NCI-H226 (cell line): ENCODE measurements at regions not wholly inside any gene's neighbourhood (a gene's known extent, or its start where the extent isn't known, plus 50 kb on each side); places are given as distances from the start of the nearest gene placed in this dataset.
"Not testable (repeated sequence)": the region's sequence is repeated elsewhere in the genome, so short reads cannot be mapped to it uniquely, and the experiment has no call there.

Experiments used
- DNase-seq: peaks from one replicate; pipeline ENCODE4 v3.0.0-alpha.2; 2015

DNA sequence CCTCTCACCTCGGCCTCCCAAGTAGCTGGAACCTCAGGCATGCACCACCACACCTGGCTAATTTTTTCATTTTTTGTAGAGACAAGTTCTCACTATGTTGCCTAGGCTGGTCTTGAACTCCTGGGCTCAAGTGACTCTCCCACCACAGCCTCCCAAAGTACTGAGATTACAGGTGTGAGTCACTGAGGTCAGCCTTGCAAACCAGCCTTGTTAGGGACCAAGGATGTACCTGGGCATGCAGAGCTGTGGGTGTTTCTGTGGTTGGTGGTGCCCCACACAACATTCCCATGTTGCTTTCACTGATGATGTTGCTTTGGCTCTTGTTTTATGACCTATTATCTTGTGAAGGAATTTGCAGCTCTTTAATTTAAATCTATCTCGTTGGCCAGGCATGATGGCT lies 54.8 kb downstream of the OTUD1 start:
- no peak for DNase-seq

DNA sequence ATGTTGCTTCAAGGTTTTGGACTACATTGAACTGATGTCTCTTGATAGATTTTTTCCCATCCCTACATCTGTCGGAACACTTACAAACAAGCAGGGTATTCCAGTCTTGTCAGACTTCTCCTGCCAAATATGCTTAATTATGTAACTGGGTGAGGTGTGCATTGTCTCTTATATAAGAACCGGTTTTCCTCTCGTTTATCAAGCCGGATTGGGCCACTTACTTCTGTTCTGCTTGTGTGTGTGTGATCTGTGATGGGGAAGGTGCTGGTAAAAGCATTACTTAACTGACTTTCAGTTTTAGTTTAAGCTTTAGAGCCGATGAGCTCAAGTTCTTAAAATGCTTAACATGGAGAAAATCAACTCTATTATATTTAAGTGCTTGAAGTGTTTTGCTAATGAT lies 57.9 kb downstream of the OTUD1 start:
- no peak for DNase-seq

DNA sequence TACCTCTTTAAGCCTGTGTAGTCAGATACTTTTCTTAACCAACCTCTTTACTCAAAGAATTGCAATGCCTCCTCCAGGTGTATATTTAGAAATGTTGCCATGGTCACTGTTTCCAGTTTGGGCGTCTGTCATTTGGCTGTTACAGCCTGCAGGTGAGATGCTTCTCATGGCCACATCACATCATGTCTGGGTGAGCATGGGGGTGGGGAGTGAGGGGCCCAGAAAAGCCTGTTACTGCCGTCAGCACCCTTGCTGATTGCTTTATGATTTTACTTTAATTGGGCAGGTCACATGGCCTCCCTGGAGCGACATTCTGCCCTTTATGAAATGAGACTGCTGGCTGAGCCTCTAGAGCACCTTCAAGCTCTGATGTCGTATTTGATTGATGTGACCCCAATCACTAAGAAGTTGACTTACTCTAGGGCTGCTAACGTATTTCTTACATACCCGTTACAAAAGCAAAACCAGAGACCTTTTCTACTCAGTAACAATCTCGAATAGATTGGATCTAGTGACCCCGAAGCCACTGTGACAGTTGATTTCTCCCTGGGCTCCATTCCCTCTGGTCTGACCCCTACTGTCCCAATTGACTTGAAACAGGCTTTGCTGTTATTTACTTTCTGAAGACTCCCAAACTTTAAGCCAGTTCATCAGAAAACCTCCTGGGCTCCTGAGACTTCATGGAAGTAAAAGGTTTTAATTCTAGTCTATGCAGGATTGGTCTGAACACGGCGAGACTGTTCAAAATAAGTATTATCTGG lies 60.7 kb downstream of the OTUD1 start:
- DNase-seq = no peak

DNA sequence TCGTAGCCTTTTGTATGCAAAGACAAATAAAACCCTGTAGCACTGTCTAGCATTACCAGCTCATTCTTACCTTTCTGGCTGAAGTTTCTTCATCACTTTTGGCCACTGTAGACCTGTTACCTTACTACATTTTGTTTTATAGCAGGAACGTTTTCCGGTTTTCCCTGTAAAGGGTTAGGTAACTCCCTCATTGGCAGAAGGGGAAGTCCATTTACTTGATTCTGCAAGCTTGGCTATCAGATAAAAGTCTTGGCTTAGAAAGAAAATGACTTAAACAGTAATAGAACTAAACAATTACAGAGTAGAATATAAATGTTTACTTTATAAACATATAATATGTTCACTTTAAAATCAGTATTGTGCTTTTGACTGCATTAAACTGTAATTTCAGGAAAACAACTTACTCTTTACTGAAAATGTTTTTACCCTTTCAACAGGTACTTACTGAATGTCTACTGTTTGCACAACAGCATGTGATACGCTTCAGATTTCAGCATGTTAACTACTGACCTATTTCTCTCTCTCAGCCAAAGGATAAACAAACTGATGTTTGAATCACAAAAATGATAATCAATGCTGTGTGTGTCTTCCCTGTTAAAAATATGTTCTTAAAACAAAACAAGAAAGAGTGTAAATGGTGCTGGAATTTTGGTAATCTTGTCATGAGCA lies 67.1 kb downstream of the OTUD1 start:
- no peak for DNase-seq

DNA sequence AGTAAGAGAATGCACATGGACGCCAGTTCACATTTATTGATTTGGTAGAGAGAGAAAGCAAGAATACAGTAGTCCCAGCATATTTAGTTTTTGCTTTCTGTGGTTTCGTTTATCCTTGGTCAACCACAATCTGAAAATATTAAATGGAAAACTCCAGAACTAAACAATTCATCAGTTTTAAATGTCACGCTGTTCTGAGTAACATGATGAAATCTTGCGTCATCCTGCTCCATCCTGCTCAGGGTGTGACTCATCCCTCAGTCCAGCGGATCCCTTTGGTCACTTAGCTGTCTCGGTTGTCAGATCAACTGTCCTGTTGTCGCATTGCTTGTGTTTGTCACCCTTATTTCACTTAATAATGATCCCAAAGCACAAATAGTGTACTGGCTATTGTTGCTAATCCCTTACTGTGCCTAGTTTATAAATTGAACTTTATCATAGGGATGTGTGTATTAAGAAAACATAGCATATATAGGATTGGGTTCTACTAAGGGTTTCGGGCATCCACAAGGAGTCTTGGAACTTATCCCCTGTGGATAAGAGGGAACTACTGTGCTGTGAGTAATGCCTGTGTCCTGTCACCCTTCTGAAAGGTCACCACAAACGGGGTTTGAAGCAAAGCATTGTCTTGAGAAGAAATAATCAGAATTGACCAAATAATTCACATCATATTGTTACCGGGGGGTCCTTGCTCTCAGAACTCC lies 73.6 kb downstream of the OTUD1 start:
- peak; percentile 39 for DNase-seq

DNA sequence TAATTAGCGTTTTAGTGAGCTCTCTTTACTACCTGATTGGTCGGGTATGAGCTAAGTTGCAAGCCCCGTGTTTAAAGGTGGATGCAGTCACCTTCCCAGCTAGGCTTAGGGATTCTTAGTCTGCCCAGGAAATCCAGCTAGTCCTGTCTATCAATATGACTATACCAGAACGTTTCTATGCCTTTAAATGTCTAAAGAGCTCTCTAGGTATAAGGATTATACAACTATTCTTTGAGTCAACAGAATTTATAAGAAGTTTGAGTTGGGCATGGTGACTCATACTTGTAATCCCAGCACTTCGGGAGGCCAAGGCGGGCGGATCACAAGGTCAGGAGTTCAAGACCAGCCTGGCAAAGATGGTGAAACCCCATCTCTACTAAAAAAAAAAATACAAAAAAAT lies 74.7 kb downstream of the OTUD1 start:
- not testable (repeated sequence) for DNase-seq

DNA sequence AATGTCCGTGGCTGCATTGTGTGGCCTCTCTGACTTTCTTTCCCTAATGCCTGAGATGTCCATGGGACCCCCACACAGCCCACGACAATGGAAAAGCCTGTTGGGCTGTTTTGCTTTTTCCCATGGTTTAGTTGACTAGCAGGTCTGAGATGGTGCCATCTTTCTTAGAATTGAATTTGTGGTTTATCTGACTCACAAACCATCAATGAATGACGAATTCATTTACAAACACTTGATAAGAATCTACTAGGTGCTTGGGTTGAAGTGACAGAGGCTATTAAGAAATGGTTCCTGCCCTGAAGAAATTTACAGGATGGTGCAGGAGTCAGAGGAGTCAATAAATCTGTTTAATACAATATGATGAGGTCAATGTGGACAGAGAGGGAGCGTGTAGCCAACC lies 75.4 kb downstream of the OTUD1 start:
- no peak for DNase-seq

DNA sequence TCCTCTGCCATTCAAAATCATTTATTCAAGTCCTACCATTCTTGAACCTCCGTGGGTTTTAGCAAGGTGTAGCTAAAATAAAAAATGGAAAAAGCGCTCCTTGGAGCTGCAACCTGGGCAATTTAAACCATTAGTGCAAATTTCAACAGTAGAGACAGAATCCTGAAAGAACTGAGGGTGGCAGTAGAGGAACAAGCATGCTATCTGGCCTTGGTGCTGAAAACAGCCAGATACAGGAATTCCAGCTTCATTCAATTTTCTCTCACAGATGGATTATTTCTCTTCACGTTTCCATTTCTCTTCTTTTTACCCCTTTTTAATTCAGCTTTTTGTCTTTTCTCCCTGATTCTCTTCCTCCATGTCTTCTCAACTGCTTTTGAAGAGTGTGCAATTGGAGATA lies 77.7 kb downstream of the OTUD1 start:
- DNase-seq = no peak

DNA sequence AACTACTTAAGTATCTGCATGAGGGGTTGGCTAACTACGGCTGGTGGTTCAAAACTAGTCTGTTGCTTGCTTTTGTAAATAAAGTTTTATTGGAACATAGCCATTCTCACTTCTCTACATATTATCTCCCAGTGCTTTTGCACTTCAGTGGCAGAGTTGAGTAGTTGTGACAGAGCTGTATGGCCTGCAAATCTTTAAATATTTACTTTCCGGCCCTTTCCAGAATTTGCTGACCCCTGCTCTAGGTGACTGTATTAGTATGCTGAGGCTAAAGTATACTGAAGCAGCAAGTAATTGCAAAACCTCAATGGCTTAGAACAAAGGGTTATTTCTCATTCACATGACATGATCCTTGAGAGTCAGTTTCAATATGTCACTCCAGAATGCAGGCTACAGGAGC lies 78.3 kb downstream of the OTUD1 start:
- no peak for DNase-seq

DNA sequence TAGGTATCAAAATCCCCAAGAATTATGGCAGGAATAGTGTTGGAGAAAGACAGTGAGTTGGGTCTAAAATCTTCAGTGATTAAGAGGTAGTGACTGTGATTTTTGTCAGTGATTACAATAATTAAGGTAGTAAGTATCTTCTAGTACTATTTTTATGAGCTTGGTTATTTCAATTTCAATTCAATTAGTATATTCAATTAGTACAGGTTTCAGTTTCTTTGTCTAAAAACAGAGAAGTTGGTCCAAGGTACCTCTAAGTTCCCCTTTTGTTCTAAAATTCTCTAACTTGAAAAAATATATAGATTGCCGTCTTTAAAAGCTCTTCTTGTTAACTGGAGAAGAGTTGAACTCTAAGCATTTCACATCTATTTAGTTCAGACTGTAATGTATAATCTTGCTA lies 82.9 kb downstream of the OTUD1 start:
- no peak for DNase-seq

DNA sequence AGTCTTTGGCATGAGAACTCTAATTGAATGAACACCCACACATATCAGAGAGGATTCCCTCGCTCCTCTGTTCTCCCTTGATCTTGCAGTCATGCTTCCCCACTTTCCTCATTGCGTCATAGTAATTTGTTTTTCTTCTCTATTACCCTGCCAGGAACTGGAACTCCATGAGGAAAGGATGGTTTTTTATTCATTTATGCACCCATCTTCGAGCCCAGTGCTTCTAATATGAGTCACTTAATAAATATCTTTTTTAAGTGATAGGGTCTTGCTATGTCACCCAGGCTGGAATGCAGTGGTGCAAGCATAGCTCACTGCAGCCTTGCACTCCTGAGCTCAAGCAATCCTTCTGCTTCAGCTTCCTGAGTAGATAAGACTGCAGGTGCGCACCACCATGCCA lies 83.5 kb downstream of the OTUD1 start:
- DNase-seq = peak; percentile 75

DNA sequence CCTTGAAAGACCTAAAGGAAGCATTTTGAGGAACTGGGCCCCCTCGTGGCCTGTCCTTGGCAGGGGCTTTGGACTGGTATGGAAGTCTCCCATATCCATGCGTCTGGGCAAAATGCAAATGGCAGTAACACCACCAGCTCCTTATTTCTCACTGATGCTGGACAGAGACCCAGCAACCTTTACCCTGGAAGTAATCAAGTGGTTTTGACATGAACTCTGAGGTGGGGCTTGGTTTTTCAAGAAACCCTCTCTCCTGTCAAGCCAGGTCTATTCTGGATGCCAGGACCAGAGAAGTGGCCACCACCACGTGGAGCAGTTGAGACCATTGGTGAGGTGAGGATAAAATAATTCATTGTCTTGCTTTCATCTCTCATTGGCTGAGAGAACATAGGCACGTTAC lies 84.4 kb downstream of the OTUD1 start:
- DNase-seq = no peak

DNA sequence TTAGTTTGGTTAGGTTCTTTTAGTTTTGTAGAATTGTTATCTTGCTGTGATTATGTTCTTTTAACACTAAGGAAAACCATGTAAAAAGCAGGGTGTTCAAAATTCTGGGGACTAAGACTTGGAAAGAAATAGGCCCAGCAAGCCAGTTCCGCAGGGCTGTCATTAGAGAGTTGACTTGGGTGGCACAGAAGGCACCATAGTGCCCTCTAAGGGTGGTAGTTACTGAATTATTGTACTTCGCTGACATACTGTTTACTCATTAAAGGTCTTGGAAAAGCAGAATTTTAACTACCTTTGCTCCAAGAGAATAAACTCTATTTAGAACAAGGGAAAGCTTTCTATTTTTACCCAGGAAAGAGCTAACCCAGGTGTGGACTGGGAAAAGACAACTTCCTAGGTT lies 86.5 kb downstream of the OTUD1 start:
- DNase-seq = no peak

DNA sequence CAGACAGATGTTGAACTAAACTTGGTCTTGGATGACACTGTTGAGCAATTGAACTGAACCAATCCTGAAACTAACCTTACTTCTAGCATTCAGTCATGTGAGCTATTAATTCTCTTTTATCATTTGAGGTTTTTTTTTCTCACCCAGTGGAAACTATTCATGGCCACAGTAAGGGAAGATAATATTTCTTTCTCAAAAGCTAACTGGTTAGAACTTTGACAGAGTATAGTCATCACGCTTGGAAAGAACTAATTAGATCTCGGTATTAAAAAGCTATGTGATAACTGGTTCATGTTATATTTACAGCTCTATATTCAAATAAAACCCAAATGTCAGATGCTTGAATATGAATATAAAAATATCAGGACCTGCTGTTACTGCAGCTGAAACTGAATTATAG lies 89.5 kb downstream of the OTUD1 start:
- no peak for DNase-seq

DNA sequence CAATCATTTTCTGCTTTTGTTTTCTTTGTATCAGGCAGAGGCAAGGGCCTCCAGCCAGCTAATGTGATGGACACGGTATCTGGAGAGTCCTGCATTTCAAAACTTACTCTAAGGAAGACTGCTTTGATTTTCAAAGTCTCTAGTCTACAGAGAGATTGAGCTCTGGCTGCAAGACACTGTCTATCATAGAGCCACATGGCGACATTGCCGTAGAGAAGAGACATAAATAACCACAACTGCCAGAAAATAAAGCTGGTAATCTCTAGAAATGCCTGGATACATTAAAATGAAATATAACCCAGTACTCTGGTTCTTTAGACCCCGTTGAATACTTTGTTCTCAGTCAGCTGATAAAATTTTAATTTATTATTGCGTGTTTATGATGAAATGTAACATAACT lies 90.8 kb downstream of the OTUD1 start:
- DNase-seq = no peak

DNA sequence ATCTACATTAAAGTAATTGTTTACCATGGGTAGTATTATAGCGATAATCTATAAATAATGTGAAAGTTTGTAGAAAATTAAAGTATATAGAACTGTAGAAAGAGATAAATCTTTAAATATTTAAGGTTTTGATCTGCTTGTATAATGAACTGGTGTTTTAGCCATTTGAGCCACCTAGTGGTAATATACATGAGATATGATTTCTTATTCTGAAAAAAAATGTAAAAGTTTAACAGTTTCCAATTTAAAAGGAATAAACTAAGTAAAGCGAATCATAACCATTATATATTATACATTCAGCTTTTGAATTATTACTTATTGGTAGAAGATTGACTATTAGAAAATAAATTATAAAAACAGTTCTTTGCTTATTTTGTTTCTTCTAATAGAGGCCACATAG lies 91.2 kb downstream of the OTUD1 start:
- DNase-seq = no peak

DNA sequence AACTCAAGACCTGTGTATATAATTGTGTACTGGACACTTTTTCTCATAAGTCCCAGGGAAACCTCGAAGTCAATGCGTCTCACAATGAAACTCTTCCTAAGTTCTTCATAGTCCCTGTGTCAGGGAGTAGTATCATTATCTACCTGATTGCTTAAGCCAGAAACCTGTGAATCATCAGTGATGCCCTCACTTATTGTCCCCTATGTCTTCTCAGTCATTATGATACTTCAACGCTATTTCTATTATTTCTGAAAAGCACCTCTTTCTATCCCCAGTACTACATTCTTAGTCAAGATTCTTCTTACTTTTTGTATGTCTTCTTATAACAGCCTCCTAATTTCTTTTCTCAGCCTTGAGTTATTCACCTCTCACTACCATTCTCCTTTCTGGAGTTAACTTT lies 94.3 kb downstream of the OTUD1 start:
- no peak for DNase-seq

DNA sequence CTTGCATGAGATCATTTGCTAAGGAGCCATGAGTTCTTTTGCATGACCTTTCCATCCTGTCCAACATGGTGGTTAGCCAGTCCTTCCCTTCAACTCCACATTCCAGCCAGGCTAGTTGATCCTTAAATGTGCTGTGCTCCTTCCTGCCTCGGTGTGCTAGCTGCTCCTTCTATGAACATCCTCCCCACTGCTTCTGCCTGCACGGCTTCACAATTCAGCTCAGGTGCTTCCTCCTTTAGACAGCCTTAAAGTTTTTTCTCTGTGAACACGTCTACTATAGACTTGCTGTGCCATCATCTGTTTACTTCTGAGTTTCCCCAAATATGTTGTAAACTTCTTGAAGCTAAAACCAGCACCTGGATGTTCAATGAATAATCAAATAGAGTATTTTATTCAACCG lies 95.5 kb downstream of the OTUD1 start:
- no peak for DNase-seq

DNA sequence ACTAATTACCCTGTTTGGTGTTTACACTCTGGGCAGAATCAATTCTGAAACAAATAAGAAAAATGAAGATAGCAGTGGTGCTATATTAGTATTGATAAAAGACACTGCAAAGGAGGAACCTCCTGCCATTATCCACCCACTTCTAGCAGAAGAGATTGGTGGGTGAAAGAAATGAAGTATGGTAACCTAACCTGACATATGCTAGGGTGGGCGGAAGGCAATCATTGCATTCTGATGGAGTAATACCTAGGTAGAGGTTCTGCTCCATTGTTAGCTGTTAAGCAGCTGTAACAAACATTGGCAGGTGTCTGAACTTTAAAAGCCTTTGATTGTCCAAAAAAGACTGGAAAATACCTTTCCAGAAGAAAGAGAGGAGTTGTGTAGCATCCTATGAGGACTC lies 95.9 kb downstream of the OTUD1 start:
- no peak for DNase-seq

DNA sequence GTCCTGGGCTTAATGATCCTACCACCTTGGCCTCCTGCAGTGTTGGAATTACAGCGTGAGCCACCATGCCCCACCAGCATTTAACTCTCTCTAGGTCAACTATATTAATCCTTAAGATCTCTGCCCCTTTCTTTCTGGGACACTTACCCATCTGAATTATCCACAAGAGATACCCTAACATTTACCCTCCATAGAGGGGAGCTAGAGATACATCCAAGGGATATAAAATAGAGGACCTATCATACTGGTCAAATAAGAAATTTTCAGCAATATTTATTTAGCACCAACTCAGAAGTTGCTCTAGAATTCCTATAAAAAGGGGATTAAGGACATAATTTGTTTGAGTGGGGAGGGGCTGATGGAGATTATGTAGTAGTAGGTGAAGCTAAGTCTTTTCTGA lies 96.5 kb downstream of the OTUD1 start:
- DNase-seq = no peak

DNA sequence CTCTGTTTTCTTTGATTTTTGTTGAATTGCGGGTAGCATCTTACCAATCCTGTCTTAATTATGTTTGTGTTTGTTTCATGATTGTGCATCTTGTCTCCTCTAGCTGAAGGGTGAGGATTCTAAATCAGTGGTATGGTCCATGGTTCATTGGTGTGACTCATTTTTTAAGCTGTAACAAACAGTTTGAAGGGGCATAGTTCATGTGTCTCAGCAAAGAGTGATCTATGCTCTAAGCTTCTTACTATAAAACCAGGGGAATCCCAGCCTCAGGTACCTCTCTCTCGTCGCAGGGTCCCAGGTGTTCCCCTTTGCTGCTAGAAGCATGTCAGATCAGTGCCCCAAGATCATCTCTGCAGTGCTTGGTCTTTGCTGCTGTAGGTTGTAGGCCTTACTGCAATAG lies 100.1 kb downstream of the OTUD1 start:
- DNase-seq = no peak

DNA sequence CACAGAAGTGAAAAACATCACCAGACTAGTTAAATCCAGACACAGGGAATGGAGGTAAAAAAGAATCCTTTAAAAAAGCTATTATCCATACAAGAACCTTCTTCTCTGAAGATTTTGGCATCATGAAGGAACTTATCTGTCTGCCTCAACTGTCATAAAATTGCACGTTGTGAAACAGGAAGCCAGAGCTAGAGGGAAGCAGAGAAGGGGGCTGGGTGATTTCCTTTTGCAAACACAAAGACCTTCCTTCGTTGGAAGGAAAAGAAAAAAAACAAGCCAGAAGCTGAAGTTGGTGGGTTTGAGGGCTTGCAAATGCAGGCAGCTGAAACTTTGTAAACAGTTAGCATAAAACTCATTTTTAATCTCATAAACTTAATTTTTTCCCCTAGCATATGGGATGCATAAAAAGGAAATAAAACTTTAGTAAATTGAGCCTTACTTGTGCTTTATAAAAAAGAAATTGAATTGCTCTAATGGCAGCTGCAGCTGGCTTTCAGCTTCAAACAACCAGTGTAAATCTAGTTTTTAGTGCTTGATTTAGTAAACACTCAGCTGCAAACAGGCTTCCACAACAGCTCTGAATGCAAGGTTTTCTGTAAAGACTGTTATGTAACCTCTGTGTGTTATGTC lies 101.6 kb downstream of the OTUD1 start:
- DNase-seq = no peak

DNA sequence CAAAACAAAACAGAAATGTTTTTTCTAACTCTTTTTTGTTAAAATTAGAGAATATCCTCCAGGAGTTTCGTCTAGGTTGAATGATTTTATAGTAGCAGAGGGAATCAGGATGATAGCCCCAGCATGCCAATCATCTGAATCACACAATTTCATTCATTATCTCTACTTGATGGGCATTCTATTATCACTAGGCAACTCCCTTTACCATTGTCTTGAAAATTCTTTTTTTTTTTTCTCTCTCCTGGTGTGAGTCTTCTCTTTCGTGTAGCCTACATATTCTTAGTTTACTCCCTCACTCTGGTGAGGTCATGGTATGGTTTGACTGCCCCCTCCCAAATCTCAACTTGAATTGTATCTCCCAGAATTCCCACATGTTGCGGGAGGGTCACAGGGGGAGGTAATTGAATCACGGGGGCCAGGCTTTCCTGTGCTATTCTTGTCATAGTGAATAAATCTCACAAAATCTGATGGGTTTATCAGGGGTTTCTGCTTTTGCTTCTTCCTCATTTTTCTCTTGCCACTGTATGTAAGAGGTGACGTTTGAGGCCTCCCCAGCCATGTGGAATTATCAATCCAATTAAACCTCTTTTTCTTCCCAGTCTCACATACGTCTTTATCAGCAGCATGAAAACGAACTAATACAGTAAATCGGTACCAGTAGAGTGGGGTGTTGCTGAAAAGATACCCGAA lies 105.0 kb downstream of the OTUD1 start:
- DNase-seq = peak; percentile 33
